Lower leg skin (tissue), 4 donors: ENCODE measurements at regions not wholly inside any gene's neighbourhood (a gene's known extent, or its start where the extent isn't known, plus 50 kb on each side); places are given as distances from the start of the nearest gene placed in this dataset.

ENCODE experiments used
- DNase-seq, 2 donors: peaks; one replicate each; pipeline ENCODE4 v3.0.0-alpha.2; 2019; ENCODE audit warnings: low spot score in 2 of 2
- H3K4me3 ChIP-seq: fragments of 200-600 bp; sonication (generic); 2 replicates; pipeline ENCODE4 v1.5.1; 2017; ENCODE audit warnings: mild to moderate bottlenecking, low read depth; ENCODE audit not compliant: poor library complexity, severe bottlenecking
- POLR2A ChIP-seq, 2 donors: fragments of 450-650 bp; IDR thresholded peaks; one replicate each; pipeline ENCODE4 v1.6.1; 2016 to 2017; ENCODE audit warnings: antibody characterized with exemption in 2 of 2, mild to moderate bottlenecking in 1 of 2, moderate library complexity in 1 of 2
- WGBS, 2 donors: methylation state at CpG; one replicate each; pipeline ENCODE4 v1.1.5; 2018; 5-methylcytosine and 5-hydroxymethylcytosine counted together
- intact Hi-C: fragments of 100-400 bp; cut with DNase I; formaldehyde crosslinking; loops from one replicate; pipeline ENCODE4 v1.15.0; 2023; ENCODE audit warnings: low total_unique reads
- TF ChIP-seq, protein P1 (sequence below), 3 donors: fragments of 450-650 bp; IDR thresholded peaks; one replicate each; pipeline ENCODE4 v1.5.1; 2016; ENCODE audit warnings: antibody characterized with exemption in 3 of 3, mild to moderate bottlenecking in 3 of 3, moderate library complexity in 2 of 3

DNA sequence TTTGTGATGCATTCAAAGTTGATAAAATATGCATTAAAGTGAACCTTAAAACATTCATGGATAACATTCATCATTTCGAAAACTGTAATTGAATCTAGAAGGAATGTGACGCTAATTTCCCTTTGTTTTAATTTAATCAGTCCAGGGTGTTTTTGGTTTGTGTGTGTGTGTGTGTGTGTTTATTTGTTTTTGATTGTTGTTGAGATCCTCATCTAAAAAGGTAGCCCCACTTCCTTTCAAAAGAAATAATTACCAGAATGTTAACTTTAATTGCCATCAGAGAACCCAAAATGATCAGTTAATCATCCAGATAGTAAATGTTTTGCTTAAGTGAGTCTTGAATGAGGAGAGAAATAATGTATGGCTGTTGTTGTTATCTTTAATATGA, 74.5 kb upstream of the PTPRZ1 start:
- WGBS, 2 donors: 78 to 87% methylated on average over 2 of the region's 2 CpGs
- intact Hi-C loops: no loop called here
- H3K4me3 ChIP-seq: no peak overlapping the region
- no peak for DNase-seq
- TF ChIP-seq POLR2A (IDR thresholded peaks at IDR 0.05): no peak
- TF ChIP-seq, protein P1, sequence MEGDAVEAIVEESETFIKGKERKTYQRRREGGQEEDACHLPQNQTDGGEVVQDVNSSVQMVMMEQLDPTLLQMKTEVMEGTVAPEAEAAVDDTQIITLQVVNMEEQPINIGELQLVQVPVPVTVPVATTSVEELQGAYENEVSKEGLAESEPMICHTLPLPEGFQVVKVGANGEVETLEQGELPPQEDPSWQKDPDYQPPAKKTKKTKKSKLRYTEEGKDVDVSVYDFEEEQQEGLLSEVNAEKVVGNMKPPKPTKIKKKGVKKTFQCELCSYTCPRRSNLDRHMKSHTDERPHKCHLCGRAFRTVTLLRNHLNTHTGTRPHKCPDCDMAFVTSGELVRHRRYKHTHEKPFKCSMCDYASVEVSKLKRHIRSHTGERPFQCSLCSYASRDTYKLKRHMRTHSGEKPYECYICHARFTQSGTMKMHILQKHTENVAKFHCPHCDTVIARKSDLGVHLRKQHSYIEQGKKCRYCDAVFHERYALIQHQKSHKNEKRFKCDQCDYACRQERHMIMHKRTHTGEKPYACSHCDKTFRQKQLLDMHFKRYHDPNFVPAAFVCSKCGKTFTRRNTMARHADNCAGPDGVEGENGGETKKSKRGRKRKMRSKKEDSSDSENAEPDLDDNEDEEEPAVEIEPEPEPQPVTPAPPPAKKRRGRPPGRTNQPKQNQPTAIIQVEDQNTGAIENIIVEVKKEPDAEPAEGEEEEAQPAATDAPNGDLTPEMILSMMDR (IDR thresholded peaks at IDR 0.05): no peak

DNA sequence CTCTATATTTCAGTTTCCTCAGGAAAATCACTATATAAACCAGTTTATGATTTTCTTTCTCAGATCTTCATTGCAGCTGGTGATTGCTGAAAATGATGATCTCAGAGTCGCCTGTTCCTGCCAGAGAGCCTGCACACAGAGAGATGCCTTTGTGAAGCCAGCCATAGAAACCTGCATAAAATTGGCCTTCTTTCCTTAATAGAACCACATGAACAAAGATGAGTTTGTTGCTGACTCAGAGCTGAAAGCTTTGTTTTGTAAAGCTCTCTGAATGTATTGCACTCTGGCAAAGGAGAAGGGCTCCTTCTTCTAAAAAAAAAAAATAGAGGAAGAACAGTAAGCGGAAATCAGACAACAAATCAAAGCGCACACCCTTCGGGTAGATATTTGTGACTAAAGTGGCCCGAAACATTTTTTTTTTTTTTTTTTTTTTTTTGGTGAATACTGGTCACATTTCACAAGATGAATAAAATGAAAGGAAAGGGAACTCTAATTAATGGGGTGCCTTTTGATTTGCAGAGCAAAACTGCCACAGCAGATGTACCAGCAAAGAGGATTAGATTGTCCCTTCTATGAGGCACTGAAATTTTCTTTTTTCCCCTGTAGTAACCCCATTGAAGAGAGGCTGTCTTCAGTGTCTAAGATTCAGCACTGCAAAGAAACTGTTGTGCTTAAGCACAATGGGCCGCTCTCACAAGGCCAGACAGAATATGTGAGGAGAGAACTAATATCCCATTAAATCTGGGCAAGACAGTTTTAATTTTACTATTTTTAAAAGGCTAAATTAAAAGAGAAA, 75.1 kb upstream of the PTPRZ1 start:
- TF ChIP-seq, protein P1 (IDR thresholded peaks at IDR 0.05): no peak
- TF ChIP-seq POLR2A (IDR thresholded peaks at IDR 0.05): no peak

DNA sequence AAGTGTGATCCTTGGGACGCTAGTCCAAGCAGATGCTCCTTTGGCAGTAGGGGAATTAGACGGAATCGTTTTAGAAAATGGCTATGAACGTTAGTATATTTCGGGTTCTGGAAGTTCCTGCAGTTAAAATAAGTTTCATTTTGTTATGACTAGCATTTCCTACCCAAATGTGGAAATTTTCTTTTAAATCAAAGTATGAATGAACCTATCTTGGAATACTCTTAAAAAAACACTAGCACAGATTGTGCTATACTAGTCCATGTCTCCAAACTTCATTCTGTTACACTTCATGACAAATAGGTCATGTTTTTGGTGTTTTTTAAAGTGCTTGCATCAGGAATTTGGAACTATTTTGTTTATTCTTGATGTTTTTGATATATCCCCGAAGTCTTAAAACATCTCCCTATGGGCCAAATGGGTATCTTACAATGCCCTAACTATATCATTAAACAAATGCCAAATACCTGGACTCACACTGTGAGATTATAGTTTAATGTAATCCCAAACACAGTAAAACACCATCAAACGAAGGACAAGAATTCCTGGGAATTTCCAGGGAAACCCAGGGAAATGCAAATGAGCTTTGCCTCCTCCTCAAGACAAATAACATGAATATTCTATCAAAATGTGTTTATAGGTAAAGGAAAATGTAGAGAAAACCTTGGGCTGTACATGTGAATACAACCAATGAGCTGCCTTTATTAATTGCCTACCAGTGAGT, 75.9 kb upstream of the PTPRZ1 start:
- H3K4me3 ChIP-seq: no peak overlapping the region
- intact Hi-C loops: no loop called here
- WGBS, 2 donors: 60 to 61% methylated on average over 7 of the region's 7 CpGs
- DNase-seq: no peak
- no peak for TF ChIP-seq POLR2A (IDR thresholded peaks at IDR 0.05)
- TF ChIP-seq, protein P1 (IDR thresholded peaks at IDR 0.05): no peak

More for the DNA sequence above, 75.1 kb upstream of the PTPRZ1 start:
- 40 to 51% methylated on average over 6 of the region's 6 CpGs for WGBS, 2 donors
- intact Hi-C loops: no loop called here
- DNase-seq: no peak
- no peak overlapping the region for H3K4me3 ChIP-seq

DNA sequence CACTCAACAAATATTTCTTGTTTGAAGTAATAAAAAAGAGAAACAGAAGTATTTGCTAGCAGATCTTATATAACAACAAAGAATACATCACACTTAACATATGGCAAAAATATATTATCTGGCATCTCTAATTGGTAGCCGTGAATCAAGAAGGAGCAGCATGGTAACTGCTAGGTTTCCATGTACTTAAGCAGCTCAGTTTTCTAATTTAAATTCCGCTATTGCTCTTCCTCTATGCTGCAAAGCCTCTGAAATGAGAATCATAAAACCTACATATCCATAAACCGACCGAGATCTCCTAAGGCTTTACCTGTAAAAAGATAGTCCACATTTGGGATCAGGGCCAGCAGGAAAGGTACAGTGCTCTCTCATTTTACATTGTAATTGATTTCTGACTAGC, 76.6 kb upstream of the PTPRZ1 start:
- DNase-seq: no peak
- no peak overlapping the region for H3K4me3 ChIP-seq
- TF ChIP-seq POLR2A (IDR thresholded peaks at IDR 0.05): no peak
- TF ChIP-seq, protein P1 (IDR thresholded peaks at IDR 0.05): no peak
- intact Hi-C loops: no loop called here
- 57 to 60% methylated on average over 4 of the region's 4 CpGs for WGBS, 2 donors

DNA sequence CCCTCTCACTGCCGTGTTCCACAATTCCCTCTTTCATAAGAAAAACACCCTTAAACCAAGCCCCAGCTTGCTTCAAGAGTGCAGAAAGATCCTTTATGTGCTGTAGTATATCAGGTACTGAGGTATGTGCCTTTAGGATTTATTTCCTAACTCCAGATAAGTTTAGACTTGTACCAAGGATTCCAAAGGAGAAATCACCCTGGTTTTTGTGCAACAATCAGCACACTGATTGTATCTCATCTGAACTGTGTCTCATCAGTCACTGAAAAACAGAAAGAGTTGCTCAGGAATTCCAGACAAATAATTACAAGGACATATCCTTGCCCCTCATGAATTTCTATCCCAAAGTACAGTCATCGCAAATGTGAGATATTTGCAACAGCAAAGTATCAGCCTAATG, 77.2 kb upstream of the PTPRZ1 start:
- TF ChIP-seq POLR2A (IDR thresholded peaks at IDR 0.05): no peak
- TF ChIP-seq, protein P1 (IDR thresholded peaks at IDR 0.05): no peak
- 54 to 57% methylated on average over 2 of the region's 2 CpGs for WGBS, 2 donors
- intact Hi-C loops: no loop called here
- no peak for DNase-seq
- H3K4me3 ChIP-seq: no peak overlapping the region
